ENCODE measurements at regions not wholly inside any gene's neighbourhood (a gene's known extent, or its start where the extent isn't known, plus 50 kb on each side); places are given as distances from the start of the nearest gene placed in this dataset.
"Not testable (repeated sequence)": the region's sequence is repeated elsewhere in the genome, so short reads cannot be mapped to it uniquely, and the experiment has no call there.

DNA sequence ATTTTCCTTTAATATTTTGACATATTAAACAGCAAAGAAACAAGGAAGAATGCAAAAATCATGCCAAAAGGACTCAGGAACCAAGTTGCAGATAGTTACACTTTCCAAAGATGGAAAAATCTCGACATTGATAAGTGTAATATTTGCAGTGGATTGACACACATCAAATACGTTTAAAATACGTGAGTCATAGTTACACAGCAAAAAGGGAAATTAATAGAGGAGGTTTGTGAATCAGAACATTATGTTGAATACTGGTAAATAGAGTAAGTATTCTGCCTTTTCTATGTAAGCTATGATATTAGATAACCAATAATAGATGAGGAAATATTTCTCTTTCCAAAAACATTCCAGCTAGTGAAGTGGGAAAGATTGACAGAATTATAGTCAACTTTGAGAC lies 1761.3 kb upstream of the IGFBP7 start:
- no peak for DNase-seq (ENCODE audit: low spot score)

DNA sequence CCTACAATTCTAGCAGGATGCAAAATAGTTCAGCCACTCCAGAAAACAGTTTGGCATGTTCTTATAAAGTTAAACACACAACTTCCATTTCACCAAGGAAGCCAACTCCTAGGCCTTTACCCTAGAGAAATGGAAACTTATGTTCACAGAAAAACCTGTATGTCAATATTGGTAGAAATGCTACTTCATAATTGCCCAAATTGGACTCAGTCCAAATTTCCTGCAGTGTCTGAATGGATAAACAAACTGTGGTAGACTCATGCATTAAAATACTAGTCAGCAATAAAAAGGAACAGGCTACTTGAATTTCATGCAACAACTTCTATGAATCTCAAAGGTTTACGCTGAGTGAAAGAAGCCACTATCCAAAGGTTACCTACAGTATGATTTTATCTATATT lies 1738.8 kb upstream of the IGFBP7 start:
- DNase-seq (ENCODE audit: low spot score), result no peak

DNA sequence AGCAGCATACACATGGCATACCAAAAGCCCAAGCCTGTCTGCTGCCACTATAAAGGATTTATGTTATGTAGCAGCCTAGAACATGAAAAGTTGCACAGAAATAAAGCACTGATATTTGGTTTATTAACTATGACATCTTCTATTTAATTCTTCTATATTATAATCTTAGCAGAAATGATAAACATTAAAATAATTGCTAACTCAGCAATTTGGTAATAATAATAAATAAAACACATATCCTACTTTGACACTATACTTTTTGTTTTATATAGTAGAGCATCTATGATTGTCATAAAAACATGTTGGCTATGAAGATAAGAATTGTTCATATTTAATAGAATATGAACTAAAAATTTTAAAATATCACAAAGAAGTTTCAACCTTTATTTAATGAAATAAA lies 1733.3 kb upstream of the IGFBP7 start:
- DNase-seq (ENCODE audit: low spot score), result no peak

DNA sequence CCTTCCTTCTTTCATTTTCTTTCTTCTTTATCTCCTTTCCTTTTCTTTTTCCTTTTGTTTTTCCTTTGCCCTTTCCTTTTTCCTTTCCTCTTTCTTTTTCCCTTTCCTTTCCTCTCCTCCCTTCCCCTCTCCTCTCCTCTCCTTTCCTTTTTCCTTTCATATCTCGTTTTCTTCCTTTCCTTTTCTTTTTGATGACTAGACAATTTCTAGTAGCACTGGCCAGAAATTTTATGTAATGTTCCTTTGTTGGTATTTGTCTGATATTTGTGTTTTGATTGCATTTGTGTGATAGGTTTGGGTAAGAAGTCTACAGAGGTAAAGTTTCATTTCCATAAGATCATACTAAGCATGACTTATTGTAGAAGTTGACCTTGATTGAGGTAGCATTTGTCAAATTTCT lies 1722.9 kb upstream of the IGFBP7 start:
- no peak for DNase-seq (ENCODE audit: low spot score)

DNA sequence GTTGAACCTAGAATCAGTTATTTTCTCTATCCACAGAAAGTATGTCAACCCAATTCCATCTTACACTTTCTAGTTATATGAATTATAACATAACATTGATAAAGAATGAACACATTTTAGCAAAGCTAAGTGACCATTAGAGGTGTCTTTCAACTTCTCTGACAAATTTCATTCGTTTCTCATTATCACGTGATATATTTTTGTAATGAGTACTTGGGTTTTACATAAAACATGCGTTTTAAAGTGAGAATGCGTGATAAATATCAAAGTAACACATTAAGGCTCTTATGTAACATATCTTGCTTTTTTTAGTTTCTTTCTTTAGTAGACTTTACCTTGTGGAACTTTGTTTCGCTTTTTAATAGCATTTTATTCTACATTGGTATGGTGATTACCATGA lies 1715.1 kb upstream of the IGFBP7 start:
- DNase-seq (ENCODE audit: low spot score), result no peak

DNA sequence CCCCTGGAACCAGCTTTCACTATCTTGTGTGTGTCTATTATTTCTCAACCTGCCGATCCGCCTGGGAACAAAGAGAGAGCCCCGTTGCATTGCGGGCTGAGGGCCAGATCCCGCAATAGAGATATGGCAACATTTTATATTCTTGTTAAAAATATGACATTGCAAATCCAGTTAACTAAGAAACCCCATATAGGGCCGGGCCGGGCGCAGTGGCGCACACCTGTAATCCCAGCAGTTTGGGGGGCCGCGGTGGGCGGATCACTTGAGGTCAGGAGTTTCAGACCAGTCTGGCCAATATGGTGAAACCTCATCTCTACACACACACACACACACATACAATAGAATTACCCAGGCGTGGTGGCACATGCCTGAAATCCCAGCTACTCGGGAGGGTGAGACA lies 1708.4 kb upstream of the IGFBP7 start:
- not testable (repeated sequence) for DNase-seq (ENCODE audit: low spot score)

DNA sequence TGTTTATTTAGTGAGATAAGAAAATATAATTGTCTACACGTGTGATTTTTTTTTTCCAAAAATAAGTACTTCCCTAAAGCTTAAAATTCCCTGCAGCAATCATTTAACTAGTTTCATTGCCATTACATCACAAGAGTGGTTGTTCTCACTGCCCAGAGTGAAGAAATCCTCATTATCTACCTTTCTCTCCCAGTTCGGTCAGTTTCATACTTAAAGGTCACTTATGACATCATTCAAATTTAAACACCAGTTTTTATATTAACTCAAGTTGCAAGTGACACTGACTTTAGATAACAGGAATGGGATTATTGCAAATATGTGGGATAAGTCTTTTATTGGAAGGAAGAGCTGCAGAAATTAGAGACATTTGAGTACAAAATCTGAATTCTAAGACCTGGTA lies 1699.8 kb upstream of the IGFBP7 start:
- no peak for DNase-seq (ENCODE audit: low spot score)

DNA sequence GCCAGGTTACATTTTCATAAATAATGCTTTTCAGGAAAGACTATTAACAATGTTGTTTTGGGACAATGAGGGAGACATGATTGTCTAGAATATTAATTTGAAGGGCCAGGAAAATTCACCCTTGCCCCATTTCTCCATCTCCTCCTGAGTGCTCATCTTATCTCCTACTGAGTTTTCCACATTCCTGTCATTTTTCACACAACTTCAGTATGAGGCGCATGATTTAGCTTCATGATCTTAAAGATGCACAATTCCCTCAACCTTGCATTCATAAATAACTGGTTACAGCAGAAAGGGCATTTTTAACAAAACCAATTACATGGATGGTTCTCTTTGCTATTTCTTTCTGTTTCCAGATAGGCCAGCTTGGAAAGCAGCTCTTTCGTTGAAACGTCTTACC lies 1699.2 kb upstream of the IGFBP7 start:
- DNase-seq (ENCODE audit: low spot score), result no peak

DNA sequence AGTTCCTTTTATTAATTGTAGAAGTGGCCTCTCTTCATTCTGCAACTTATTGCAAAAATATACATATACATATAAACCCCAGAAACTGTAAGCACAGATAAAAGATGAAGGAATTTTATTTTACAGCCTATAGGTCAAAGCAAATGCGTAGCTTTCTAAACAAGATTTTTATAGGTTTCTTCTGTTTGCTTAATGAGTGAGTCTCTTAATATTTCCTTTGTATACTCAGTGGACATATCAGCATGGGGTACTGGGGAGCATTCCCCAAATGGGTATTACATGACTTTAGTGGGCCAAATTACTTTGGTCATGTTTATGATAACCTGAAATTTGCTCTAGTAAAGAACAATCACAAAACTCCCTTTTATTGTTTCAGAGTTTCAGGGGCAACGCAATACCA lies 1698.6 kb upstream of the IGFBP7 start:
- DNase-seq (ENCODE audit: low spot score), result no peak

DNA sequence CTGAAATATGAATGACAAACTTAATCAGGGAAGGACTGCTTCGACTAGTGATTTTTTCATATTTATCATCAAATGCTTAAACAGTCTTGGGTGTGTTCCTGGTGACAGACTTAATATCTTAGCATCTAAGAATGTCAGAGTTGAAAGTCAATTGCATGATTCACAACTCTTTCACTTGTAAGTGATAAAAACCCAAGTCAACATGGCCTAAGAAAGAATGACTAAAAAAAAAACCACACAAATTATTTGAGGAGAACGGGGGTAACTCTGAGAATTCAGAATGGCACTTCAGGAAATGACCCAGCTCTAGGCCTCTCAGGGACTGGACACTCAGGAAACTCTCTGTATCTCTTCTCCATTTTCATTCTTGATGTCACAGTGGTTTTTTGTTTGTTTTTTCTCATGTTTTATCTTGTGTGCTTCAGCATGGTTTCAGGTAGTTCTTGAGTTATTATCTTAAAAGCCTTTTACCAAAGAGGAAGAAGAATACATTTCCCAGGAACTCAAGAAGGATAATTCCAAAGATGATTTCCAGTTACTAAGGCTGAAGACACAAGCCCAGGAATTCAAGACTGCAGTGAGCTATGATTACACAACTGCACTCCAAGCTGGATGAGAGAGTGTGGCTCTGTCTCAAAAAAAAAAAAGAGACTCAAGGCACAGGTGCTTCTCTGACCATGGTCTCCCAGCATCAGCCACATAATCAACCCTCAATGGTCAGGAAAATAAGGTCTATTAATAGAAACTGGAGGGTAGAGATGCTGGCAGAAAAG lies 1697.8 kb upstream of the IGFBP7 start:
- no peak for DNase-seq (ENCODE audit: low spot score)

DNA sequence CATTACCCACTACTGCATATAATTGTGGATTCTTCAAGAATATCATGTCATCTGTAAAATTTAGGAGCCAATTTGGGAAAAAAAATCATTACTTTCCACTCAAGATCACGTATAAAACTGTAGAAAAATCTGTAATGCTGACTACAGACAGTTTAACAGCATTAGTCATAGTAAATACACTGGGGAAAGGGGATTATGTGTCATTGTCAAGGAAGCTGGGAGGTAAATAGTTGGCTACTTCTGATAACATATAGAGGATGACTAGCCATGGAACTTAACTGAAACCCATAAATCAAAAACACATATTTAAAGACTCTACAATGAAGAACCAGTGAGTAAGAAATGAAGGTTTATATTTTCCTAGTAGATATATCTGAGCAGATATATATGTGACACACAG lies 1666.4 kb upstream of the IGFBP7 start:
- no peak for DNase-seq (ENCODE audit: low spot score)

DNA sequence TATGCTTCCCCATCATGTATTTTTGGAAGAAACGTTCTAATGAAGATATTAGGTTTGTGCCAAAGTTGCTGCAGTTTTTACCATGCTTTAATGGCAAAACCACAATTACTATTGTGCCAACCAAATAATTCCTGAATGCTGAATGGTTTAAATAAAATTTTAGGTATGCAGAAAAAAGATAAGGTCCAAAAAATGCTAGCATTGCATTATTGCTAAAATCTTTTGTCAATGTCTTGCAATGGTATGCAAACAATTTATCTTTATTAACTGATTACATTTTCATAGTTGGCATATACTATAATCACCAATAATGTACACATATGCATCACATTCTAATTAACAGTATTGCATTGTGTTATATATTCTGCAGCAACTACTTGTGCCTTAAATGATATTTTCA lies 1657.4 kb upstream of the IGFBP7 start:
- no peak for DNase-seq (ENCODE audit: low spot score)

DNA sequence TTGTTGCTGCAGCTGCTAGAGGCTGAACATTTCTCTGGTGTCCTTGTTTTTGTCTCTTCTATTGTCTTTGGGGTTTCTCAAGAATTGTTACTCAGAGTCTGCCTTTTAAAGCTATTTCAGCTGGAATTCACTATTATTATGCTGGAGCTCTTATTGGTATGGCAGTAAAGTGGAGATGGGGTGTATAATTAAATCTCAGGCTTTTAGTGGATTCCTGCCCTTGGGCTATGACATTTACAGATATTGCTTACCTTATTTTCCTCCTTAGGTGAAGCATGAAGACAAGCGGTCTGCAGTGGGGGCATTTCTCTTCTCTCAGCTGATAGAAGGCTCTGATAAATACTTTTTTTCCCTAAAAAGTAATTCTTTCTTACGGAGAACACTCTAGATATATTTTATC lies 1656.6 kb upstream of the IGFBP7 start:
- no peak for DNase-seq (ENCODE audit: low spot score)

DNA sequence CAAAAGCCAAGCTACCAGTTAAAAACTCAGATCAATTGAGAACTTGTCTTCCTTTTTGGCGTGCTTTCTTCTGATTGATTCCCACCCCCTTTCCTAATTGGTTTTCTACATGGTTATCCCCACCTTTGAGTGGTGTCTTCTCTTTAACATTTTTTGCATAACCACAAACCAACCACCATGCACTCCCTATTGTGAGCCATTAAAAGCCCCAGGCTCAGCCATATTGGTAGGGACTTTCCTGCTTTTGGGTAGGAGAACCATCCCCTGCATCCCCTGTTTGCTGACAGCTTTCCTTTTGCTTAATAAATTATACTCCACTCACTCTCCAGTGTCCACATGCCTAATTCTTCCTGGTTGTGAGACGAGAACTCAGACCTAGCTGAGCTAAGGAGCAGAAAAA lies 1651.4 kb upstream of the IGFBP7 start:
- DNase-seq (ENCODE audit: low spot score), result no peak

DNA sequence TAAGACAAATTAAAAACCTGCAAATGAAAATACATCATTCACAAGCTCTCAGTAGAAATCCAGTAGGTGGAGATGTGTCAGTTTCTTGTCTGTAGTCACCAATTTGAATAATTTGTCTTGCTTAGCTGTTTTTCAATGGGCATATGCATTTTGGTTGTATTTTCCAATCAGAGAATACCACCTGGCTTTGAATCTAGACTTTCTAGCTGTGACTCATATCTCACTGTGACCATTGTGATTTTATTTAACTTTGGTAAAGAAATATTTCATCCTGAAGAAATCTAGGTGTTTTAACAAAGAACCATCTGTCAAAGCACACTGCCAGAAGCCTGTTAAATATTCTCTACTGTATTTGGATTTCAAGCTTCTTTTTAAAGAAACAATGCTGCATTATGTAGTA lies 1650.6 kb upstream of the IGFBP7 start:
- no peak for DNase-seq (ENCODE audit: low spot score)

DNA sequence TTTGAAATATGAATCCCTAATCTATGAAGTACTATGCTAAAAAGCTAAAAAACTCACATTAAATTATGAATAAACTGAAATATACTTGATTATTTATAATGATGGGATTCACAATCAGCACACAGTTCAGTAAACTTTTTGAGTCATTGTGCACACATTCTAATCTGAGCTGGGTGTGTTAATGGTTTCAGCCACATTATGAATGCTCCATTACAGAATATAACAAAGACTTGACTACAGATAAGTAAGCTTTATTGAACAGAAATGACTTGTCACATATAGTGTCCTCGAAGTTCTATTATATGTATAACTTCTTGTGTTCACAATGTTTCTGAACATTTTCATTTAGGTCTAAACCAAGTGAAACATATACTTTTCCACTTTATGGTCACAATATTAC lies 1649.9 kb upstream of the IGFBP7 start:
- no peak for DNase-seq (ENCODE audit: low spot score)

DNA sequence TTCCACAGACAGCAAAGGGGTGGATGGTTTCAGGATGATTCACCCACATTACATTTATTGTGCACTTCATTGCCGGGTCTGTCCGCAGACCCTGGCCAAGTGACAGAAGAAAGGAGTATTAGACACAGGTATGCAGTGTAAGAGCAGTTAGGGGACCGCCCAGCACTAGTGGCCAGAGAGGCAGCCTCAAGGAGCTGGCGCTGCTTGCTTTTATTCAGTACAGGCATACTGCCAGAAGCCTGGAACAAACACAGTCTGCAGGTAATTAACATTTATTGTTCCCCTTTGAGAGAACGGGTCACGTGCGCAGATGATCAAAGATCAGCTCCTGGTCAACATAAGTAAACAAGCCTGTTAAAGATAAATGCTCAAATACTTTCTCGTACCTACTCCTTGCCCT lies 1639.0 kb upstream of the IGFBP7 start:
- DNase-seq (ENCODE audit: low spot score), result no peak

DNA sequence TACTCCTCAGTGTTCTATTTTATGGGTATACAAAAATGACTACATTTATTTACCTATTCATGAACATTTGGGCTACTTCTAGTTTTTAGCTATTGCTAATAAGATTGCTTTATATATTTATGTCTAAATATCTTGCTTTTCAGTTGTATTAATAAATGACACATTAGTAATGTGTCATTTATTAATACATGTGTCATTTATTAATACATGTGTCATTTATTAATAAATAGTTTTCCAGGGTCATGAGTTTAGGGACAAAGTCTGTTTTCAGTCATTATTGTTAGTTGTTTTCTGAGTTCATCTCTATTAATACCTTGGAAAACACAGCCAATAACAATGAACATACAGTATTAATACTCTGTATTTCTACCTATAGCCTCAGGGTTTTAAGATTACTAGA lies 1630.7 kb upstream of the IGFBP7 start:
- no peak for DNase-seq (ENCODE audit: low spot score)

DNA sequence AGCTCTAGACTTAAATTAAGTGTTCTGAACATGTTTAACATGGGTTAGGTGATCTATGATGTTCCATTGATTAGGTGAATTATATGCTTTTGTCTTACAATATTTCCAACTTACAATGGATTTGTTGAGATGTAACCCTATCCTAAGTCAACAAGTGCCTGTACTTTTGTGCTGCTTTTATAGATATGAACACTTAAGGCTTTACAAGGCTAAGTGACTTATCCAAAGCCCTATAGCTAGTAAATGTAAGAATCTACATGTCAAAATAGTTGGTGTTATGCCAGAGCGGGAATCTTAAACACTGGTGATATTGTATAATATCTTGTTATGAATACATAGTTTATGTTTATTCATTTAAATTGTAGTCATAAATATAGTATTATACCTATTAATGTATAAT lies 1629.1 kb upstream of the IGFBP7 start:
- DNase-seq (ENCODE audit: low spot score), result no peak

DNA sequence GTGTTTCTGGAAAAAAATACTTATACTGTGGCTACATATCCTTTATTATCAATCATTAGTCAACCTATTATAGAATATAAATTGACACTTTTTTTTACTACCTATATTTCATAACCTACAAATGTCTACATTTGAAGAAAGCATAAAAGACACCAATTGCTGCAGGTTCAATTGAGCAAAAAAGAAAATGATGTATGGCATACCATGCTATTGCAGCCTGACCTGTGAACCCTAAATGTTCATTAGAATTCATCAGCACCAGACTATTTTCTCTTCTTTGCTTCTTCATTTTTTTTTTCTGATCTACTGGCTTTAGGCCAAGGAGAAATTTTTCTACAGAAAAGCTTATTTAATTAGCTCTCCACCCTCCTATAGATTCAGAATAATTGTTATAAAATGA lies 1628.2 kb upstream of the IGFBP7 start:
- DNase-seq (ENCODE audit: low spot score), result no peak

DNA sequence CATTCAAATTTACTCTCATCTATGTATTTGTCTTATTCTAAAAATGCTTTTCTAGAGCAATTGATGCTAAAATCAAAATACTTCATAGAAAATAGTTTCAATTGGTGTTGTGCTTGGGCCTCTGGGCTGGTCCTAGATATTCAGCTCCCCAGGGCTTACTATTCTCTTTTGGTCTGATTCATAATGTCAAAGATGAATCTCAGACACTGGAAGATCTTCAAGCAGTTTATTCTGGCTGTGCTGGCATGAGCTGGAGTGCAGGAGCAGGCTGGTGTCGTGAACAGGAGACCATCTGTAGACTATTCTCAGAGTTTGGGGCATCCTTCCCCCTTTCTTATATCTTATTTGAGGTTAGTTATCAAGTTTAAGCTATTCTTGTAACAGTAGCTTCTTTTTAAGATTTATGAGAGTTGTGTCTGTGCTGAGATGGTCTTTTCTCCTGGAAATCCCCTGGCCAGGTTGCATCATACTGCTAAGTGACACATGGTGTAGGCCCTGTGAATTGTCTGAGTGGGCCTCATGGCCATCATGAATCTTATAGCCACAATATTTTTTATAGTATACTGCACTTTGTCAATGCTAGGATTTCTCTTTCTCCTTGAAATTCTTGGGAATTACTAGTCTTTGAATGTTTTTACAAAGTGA lies 1624.0 kb upstream of the IGFBP7 start:
- DNase-seq (ENCODE audit: low spot score), result no peak

DNA sequence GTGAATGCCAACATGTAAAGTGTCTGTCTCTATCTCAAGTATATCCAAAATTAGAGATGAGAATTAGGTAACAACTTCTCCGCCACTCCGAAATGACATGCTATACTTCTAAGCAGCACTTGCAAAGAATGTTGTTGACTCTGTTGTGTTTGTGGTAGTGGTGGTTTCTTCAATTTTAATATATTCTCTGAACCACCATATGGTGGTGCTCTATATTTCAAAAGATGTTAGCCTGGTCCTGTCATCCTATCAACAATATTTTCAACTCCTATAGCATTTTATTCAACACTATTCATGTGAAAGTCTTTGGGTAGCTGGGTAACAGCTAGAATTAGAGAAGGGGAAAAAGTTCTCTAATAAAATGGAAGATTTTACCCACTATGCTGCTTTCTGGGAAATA lies 1622.8 kb upstream of the IGFBP7 start:
- no peak for DNase-seq (ENCODE audit: low spot score)

DNA sequence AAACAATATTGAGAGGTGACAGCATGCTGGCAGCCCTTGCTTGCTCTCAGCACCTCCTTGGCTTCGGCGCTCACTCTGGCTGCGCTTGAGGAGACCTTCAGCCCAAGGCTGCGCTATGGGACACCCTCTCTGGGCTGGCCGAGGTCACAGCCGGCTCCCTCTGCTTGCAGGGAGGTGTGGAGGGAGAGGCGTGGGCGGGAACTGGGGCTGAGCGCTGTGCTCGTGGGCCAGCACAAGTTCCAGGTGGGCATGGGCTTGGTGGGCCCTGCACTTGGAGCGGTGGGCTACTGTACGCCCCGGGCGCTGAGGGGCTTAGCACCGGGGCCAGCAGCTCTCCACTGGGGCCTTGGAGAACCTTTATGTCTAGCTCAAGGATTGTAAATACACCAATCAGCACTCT lies 1613.8 kb upstream of the IGFBP7 start:
- DNase-seq (ENCODE audit: low spot score), result no peak

DNA sequence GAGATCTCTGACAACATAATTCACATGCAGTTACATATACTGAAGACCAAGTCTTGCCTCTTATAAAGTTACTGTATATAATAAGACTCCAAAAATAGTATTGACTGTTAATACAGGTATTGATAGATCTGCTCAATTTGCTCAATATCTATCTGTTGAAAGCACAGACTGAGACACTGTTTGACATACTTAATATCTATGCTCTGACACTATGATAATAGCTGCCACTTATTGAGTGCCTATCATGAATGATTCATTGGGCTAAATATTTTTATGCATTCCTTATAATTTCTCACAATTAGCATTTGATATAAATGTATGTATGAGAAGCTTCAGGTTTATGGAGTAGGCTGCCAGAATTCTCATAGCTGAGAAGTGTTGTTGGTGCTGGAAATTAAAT lies 1600.9 kb upstream of the IGFBP7 start:
- no peak for DNase-seq (ENCODE audit: low spot score)

Data from hepatic stellate cell (primary cell).